Thoracic aorta (tissue), 2 donors: ENCODE measurements at regions not wholly inside any gene's neighbourhood (a gene's known extent, or its start where the extent isn't known, plus 50 kb on each side); places are given as distances from the start of the nearest gene placed in this dataset.

Experiments
- ATAC-seq: fragments of 150-250 bp; one replicate; pipeline ENCODE4 v1.8.0; 2017; ENCODE audit warnings: low read depth; ENCODE audit not compliant: insufficient number of reproducible peaks, low FRiP score
- DNase-seq: peaks from one replicate; pipeline ENCODE4 v3.0.0-alpha.2; 2020; ENCODE audit warnings: low spot score
- H3K27ac ChIP-seq, 2 donors: fragments of 200-600 bp; sonication (generic); 1 replicate in 1 of 2; 2 replicates in 1 of 2; pipeline ENCODE4 v1.5.1; 2016; ENCODE audit warnings: mild to moderate bottlenecking in 2 of 2, moderate library complexity in 2 of 2
- H3K27me3 ChIP-seq: fragments of 200-600 bp; sonication (generic); replicated peaks from 2 replicates; pipeline ENCODE4 v1.6.0; 2016; ENCODE audit warnings: mild to moderate bottlenecking; ENCODE audit not compliant: insufficient read depth
- H3K36me3 ChIP-seq: fragments of 200-600 bp; sonication (generic); one replicate; pipeline ENCODE4 v1.5.1; 2016
- H3K4me1 ChIP-seq, 2 donors: fragments of 200-600 bp; sonication (generic); 1 replicate in 1 of 2; 2 replicates in 1 of 2; pipeline versions ENCODE4 v1.5.1 to v1.6.0; 2016; ENCODE audit warnings: low read depth in 2 of 2, mild to moderate bottlenecking in 1 of 2; ENCODE audit not compliant: control insufficient read depth in 1 of 2
- H3K4me3 ChIP-seq: fragments of 200-600 bp; sonication (generic); 2 replicates; pipeline ENCODE4 v1.5.1; 2016; ENCODE audit warnings: mild to moderate bottlenecking
- H3K9me3 ChIP-seq: fragments of 200-600 bp; sonication (generic); 2 replicates; pipeline ENCODE4 v1.5.1; 2016
- CTCF ChIP-seq: fragments of 200-600 bp; sonication (generic); IDR thresholded peaks from one replicate; pipeline ENCODE4 v1.5.1; 2019; ENCODE audit warnings: antibody characterized with exemption

GRCh38 chr5:106906199-106906598 is 764.5 kb downstream of the EFNA5 start:
- ATAC-seq (no peak), DNase-seq (no peak)
- no peaks in the 10 kb centered on the region for H3K36me3 ChIP-seq
- no peak overlapping the region for H3K4me3 ChIP-seq
- TF ChIP-seq CTCF, result no peak
- H3K27ac ChIP-seq, result no peak overlapping the region
- no peaks in the 10 kb centered on the region for H3K9me3 ChIP-seq
- no peaks in the 10 kb centered on the region for H3K4me1 ChIP-seq
- H3K27me3 ChIP-seq, result no peaks in the 10 kb centered on the region

- DNase-seq (no peak), ATAC-seq (no peak)
- no peaks in the 10 kb centered on the region for H3K9me3 ChIP-seq
- H3K27me3 ChIP-seq, result no peaks in the 10 kb centered on the region
- no peaks in the 10 kb centered on the region for H3K4me1 ChIP-seq
- H3K27ac ChIP-seq, result no peak overlapping the region
- H3K36me3 ChIP-seq, result no peaks in the 10 kb centered on the region
- no peak overlapping the region for H3K4me3 ChIP-seq
- TF ChIP-seq CTCF, result no peak
These were observed 775.8 kb downstream of the EFNA5 start for GRCh38 chr5:106894964-106895363.

- no peaks in the 10 kb centered on the region for H3K27me3 ChIP-seq
- no peaks in the 10 kb centered on the region for H3K4me1 ChIP-seq
- no peaks in the 10 kb centered on the region for H3K9me3 ChIP-seq
- ATAC-seq (no peak), DNase-seq (no peak)
- H3K36me3 ChIP-seq, result no peaks in the 10 kb centered on the region
- H3K4me3 ChIP-seq, result no peak overlapping the region
- no peak for TF ChIP-seq CTCF
- H3K27ac ChIP-seq, result no peak overlapping the region
These were observed 788.7 kb downstream of the EFNA5 start for GRCh38 chr5:106882035-106882434.

- Histone ChIP-seq H3K9me3 (no peaks in the 10 kb centered on the region), H3K4me1 (no peaks in the 10 kb centered on the region), H3K27ac (no peak overlapping the region), H3K4me3 (no peak overlapping the region), H3K36me3 (no peaks in the 10 kb centered on the region), H3K27me3 (no peaks in the 10 kb centered on the region)
- DNase-seq, result no peak
- no peak for TF ChIP-seq CTCF
- ATAC-seq, result no peak
These were observed 790.1 kb downstream of the EFNA5 start for GRCh38 chr5:106880656-106881055.

- no peaks in the 10 kb centered on the region for H3K4me1 ChIP-seq
- no peak overlapping the region for H3K27ac ChIP-seq
- no peak for ATAC-seq
- no peaks in the 10 kb centered on the region for H3K36me3 ChIP-seq
- no peak overlapping the region for H3K4me3 ChIP-seq
- no peak for TF ChIP-seq CTCF
- no peaks in the 10 kb centered on the region for H3K9me3 ChIP-seq
- no peaks in the 10 kb centered on the region for H3K27me3 ChIP-seq
- no peak for DNase-seq
These were observed 792.9 kb downstream of the EFNA5 start for GRCh38 chr5:106877881-106878280.
